Heart left ventricle (tissue), 13 donors: ENCODE measurements at regions not wholly inside any gene's neighbourhood (a gene's known extent, or its start where the extent isn't known, plus 50 kb on each side); places are given as distances from the start of the nearest gene placed in this dataset.

Experiments
- CTCF ChIP-seq, 12 donors: fragments of 200-600 bp; sonication (generic) in 4 of 12; IDR thresholded peaks; one replicate each; pipeline versions ENCODE4 v1.5.0 to v1.8.0; 2018 to 2022; ENCODE audit warnings: antibody characterized with exemption in 12 of 12, mild to moderate bottlenecking in 5 of 12
- POLR2A ChIP-seq, 2 donors: fragments of 450-650 bp; IDR thresholded peaks; one replicate each; pipeline ENCODE4 v1.6.1; 2017; ENCODE audit warnings: antibody characterized with exemption in 2 of 2, mild to moderate bottlenecking in 2 of 2, moderate library complexity in 2 of 2
- donor health status: ischemic (EF 13 %, LVEDD 7.1; RV severe dilation, severe dysfunction).
- donor health status: DM: no; HTN: yes; CAD: no.
- donor health status: DM: no; HTN: no; CAD: no.
- donor health status: ischemic (EF 25% LVEDD 6.9; RV normal size, moderate dysfunction).
- donor health status: ischemic (EF 25% LVEDD 5.7; RV mildly dilated, moderate dysfunction).
- donor health status: ischemic (EF 35%, LVEDD 5.7; RV mildly dilated, moderate dysfunction).
- donor health status: nonischemic (EF 11% LVEDD 7.7; RV severe dilation, severe dysfunction).
- donor health status: DM: yes; HTN: yes; CAD: no.
- donor health status: PGD.
- donor health status: ischemic (EF 29% LVEDD 5.4; RV normal size, mild dysfunction).
- donor health status: nonischemic (EF 23%, LVEDD 6.1; RV moderate dilation, normal function).

DNA sequence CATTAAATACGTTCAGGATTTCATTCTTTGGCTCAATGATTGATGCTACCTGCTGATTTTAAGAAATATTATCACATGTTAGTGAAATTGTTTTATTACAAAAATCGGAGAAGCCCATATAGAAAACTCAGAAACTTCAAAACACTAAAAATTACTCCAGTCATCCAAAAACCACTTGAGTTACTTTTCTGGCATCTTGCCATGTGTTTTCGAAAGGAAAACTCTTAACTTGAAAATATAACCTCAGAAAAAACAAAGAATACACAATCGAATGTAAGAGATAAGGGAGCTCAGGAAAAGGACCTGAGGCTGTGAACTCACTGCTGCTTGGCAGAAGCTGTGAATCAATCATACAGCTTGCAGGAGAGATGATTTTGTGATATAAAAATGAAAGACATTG, 151.3 kb upstream of the SLITRK3 start:
- no peak for TF ChIP-seq CTCF (IDR thresholded peaks at IDR 0.05)
- TF ChIP-seq POLR2A (IDR thresholded peaks at IDR 0.05): no peak
